ENCODE measurements at regions not wholly inside any gene's neighbourhood (a gene's known extent, or its start where the extent isn't known, plus 50 kb on each side); places are given as distances from the start of the nearest gene placed in this dataset.

DNA sequence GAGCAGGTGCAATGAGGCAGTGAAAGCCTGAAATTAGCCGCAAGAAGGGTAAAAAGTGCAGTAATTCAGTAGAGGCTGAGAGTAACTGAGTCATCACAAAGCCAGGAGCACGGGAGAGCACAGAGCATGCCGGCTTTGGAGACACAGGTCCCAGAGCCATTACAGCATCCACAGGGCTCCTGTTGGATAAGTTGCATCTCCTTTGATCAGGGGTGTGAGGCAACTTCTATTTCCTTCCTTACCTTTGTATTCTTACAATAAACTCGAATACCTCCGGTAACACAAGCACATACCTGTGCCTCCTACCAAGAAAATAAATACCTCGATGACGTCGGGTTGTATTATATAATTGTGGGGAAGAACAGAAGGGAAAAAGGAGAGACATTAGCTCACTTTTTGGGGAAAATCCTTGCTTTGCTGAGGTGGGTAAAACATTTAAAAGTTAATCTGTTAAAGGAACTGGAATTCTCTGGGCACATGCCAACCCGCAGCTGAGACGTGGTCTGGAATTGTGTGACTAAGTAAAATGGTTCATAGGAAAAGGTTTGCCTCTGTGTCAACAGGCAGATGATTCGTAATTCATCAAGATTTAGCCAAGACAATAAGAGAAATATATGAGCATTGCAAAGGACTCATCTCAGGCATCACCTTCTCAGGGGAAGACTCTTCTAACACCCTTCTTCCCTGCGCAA, 360.7 kb upstream of the ZFP64 start:
- TF ChIP-seq, protein P1, sequence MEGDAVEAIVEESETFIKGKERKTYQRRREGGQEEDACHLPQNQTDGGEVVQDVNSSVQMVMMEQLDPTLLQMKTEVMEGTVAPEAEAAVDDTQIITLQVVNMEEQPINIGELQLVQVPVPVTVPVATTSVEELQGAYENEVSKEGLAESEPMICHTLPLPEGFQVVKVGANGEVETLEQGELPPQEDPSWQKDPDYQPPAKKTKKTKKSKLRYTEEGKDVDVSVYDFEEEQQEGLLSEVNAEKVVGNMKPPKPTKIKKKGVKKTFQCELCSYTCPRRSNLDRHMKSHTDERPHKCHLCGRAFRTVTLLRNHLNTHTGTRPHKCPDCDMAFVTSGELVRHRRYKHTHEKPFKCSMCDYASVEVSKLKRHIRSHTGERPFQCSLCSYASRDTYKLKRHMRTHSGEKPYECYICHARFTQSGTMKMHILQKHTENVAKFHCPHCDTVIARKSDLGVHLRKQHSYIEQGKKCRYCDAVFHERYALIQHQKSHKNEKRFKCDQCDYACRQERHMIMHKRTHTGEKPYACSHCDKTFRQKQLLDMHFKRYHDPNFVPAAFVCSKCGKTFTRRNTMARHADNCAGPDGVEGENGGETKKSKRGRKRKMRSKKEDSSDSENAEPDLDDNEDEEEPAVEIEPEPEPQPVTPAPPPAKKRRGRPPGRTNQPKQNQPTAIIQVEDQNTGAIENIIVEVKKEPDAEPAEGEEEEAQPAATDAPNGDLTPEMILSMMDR (IDR thresholded peaks at IDR 0.05 in 8 of 11, conservative IDR thresholded peaks at IDR 0.05 in 3 of 11) = no peak
- no peak for TF ChIP-seq POLR2AphosphoS5 (IDR thresholded peaks at IDR 0.05)
- no peak for TF ChIP-seq POLR2A (IDR thresholded peaks at IDR 0.05)

All from spleen (tissue), 7 donors.